Stimulated activated CD4-positive, alpha-beta T cell treated with anti-CD3 and anti-CD28 coated beads, Interleukin-1b, Interleukin-23, amount 100 ng/mL, for 1 hour (primary cell): ENCODE measurements at regions not wholly inside any gene's neighbourhood (a gene's known extent, or its start where the extent isn't known, plus 50 kb on each side); places are given as distances from the start of the nearest gene placed in this dataset.
"Not testable (repeated sequence)": the region's sequence is repeated elsewhere in the genome, so short reads cannot be mapped to it uniquely, and the experiment has no call there.

Experiments used
- DNase-seq, 2 donors: peaks; one replicate each; pipeline ENCODE4 v3.0.0-alpha.2; 2020; ENCODE audit warnings: low read depth in 2 of 2

DNA sequence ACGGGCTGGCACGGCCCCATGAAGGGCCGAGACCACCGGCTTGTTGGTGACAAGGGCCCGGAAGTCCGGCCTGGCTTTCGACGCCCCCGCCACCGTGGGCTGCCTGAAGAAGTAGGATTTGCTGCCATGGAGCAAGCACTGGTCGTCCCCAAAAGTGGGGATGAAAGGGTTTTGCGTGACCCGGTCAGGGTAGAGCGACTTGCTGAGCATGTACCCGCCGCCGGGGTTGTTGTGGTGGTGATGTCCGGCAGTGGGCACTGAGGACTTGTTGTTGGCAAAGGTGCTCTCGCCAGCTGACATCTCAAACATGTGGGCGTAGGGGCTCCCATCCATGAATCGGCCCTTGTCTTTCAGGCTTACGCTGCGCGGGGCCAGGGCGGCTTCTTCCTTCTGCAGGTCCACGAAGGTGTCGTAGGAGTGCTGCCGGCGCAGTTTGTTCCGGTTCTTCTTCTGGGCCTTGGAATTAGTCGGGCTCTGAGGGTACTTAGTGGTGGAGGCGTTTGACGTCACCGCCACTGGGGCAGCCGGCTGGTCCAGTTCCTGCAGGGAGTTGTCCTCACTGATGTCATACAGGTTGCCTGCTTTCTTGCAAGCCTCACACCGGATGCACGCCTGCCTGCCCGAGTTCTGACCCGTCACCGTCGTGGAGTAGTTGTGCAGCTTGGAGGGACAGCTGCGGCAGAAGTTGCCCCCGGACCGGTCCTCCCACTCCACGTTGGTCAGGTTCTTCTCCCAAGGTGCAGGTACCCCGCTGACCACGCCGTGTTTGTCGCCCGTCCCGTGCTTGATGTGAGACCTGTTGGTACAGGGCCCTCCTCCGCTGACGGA is 366.6 kb downstream of the EMP1 start:
- DNase-seq = no peak

GRCh38 chr12:13561923-13562322 is 365.4 kb downstream of the EMP1 start:
- no peak for DNase-seq

DNA sequence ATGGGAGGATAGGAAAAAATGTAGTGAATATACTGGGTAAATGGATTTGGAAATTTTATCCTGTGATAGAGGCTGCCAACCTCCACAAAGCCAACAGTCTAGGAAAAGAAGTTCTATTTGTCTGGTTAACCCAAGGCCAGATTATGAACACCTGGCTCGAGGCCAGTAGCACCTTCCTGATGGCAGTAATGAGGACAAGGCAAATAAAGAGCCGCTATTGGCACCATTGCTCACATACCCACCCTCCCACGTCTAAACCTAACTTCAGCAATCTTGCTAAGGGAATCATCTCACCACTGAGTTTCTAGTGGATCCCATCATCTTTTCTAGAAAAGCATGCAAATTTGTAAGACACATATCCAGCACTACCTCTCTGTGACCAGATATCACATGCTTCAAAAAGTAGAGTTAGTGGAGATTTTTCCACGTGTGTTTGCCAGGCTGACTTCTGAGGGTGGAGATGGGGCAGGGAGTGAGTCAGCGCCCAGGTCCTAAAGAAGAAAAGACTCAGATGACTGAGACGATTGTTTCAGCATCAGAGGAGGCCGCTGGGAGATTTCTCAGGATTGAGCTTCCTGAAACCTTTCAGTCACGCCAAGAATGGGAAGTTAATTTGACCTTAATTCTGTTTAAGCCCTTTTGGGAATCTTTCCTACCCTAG is 362.9 kb downstream of the EMP1 start:
- no peak for DNase-seq

GRCh38 chr12:13552830-13553229 is 356.3 kb downstream of the EMP1 start:
- no peak for DNase-seq

DNA sequence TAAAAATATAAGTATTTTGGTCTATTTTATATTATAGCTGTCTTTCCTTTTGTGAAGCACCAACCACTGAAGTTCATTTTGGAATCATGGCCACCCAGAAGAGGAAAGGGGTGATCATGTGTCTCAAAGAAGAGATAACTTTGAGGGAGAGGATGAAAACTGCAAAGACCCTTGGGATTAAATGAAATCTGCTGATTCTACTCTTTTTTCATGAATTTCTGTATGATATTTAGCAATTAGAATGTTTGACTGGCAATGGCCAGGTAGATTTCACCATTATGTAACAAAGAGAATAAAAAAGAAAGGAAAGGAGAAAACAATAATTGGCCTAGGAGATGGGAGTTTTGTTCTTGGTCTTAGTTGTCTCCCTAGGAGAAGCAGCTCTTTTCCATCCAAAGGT is 350.8 kb downstream of the EMP1 start:
- no peak for DNase-seq

- DNase-seq = no peak
Measured at GRCh38 chr12:13546231-13546630, 349.7 kb downstream of the EMP1 start.

DNA sequence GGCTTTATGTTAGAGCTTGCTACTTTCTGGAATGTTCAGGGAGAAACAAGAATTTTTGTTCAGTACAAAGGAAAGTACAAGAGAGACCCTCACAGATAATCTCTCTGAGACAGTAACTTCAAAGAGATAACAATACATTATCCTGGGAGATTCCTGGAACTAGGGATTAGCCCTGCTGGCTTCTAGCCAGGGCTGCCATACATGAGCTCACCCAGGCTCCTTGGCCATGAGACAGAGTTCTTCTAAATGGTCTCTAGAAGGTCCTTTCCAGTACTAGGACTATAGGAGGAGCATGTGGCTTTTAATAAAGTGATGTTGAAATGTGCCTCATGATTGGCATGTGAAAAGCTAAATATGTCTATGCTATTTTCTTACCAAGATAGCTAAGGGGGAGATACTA is 342.5 kb downstream of the EMP1 start:
- DNase-seq = no peak

DNA sequence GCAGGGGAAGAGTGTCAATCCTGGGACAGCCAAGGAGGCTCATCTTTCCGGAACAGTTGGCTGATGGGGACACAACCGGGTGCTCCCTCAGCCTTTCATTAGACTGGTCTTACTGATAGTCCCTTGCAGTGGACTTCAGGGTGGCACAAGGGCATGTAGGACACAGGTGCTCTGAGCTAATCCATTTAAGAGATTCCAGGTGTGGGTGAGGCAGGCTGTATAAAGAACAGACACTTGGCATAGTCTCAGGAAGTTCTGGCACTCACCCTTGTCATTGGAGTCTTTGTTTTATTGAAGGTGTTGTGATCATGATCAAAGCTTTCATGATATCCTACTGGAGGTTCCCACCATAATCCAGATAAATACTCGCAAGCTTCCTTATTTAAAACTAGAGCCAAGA is 341.6 kb downstream of the EMP1 start:
- no peak for DNase-seq

DNA sequence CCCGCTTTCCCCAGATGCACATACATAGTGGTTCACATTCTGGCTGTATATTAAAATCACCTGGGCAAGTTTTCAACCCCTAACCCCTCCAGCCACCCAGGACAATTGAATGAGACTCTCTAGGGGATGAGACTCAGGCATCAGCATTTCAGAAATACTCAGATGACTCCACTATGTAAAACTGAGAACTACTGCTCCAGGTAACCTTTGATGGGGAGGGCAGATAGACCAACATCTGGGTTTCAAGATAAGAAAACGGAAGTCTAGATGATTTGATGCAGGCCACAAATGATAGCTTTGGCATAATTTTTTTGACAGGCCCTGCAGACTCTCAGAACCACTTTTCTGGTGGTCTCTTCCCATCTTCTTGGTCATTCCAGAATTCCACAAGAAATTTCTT is 341.1 kb downstream of the EMP1 start:
- no peak for DNase-seq

DNA sequence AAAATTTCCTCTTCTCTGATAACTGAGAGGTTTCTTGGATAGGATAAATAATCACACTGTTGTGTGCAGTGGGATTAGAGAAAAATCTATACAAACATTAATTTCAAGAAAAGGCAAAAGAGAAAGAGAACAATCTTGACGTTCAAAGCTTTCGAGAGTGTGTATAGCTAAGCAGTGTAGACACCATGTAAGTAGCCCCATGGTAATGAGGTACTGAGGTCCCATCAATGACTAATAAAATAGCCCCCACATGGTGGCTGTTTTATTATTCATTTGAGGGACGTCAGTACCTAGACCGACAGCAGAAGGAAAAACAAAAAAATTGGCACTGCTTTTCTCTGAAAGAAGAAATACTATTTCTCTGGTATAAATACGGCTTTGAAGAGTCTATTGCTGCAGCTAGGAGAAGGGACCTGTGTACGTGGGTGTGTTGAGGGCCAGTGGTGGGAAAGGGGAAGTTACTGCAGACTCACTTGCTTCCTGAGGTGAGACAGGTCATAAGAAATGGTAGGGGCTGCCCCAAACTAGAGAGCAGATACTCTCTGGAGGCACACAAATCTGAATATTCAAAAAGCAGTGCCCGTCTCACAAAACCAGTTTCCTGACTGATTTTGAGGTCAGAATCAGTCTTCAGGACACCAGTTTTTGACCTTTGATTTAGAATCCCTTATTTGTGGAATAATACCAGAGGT is 339.8 kb downstream of the EMP1 start:
- no peak for DNase-seq

- DNase-seq = peak in 1 of 2 donors; percentile 4
Measured at GRCh38 chr12:13534645-13535398, 338.3 kb downstream of the EMP1 start.

DNA sequence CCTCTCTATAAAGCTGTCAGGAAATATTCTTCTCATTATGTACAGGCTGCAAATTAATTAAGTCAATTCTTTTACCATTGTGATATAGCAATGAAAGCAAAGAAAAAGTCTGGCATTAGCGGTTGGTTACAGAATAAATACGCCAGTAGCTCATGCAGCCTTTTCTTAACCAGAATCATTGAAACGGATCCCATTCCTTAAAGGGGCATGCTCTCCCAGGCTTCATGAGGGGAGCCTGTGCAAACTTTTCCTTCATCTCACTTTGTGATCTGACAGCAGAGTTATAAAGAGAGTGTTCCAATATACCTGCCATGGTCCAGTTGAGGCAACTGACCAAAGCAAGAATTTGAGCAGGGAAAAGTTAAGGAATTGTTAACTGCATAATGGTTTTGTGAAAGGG is 337.7 kb downstream of the EMP1 start:
- no peak for DNase-seq

- DNase-seq = no peak
Measured at GRCh38 chr12:13530966-13531365, 334.4 kb downstream of the EMP1 start.

DNA sequence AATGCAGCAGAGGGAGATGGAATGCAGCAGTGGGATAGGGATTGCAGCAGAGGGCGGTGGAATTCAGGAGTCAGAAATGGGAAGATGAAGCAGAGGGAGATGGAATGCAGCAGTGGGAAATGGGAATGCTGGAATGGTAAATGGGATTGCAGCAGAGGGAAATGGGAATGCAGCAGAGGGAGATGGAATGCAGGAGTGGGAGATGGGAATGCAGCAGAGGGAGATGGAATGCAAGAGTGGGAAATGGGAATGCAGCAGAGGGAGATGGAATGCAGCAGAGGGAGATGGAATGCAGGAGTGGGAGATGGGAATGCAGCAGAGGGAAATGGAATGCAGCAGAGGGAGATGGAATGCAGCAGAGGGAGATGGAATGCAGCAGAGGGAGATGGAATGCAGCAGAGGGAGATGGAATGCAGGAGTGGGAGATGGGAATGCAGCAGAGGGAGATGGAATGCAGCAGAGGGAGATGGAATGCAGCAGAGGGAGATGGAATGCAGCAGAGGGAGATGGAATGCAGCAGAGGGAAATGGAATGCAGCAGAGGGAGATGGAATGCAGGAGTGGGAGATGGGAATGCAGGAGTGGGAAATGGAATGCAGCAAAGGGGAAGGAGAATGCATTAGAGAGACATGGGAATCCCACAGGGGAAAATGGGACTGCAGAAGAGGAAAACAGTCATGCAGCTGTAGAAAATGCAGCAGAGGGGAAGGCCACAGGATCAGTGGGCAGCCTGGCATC is 329.8 kb downstream of the EMP1 start:
- DNase-seq = not testable (repeated sequence)

GRCh38 chr12:13523536-13524307 is 327.2 kb downstream of the EMP1 start:
- DNase-seq = no peak

- DNase-seq = not testable (repeated sequence)
Measured at GRCh38 chr12:13518034-13518433, 321.5 kb downstream of the EMP1 start.

DNA sequence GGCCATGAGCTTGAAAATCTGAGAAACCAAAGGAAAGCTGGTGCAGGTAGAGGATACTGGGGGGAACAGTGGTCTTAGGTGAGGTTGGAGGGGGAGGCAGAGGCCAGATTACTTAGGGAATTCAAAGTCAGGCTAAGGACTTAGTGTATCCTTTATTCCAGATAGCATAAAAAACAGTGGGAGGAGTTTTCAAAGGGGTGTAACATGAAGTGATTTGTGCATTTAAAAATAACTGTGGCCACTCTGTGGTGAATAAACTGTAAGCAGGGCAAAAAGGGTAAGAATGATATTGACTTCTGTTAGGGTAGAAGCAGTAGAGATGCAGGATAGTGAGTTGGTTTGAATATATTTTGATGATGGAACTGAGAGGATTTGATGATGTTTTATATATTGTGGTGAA is 313.2 kb downstream of the EMP1 start:
- DNase-seq = no peak

- no peak for DNase-seq
Measured at GRCh38 chr12:13505636-13506035, 309.1 kb downstream of the EMP1 start.

- DNase-seq = no peak
Measured at GRCh38 chr12:13505224-13505623, 308.7 kb downstream of the EMP1 start.

DNA sequence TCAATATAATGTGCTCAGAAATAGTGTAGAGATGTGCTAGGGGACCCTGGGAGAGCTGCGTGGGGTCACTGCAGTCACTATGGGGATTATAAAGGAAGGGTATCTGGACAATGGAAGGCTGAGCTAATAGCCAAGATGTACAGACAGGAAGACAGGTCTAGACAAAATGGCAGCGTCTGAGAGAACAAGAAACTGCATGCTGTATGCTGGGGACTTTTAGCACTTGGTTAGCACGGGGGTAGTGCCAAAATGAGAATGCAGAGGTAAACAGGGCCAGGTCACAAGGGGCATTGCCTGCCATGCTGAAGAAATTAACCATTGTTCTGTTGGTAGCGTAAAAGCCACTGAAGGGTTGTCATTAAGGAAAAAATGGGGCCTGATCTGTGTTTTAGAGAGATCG is 308.2 kb downstream of the EMP1 start:
- DNase-seq = no peak

GRCh38 chr12:13504074-13504473 is 307.5 kb downstream of the EMP1 start:
- no peak for DNase-seq
